Uterus (tissue), 2 donors: ENCODE measurements at regions not wholly inside any gene's neighbourhood (a gene's known extent, or its start where the extent isn't known, plus 50 kb on each side); places are given as distances from the start of the nearest gene placed in this dataset.

Source experiments
- POLR2A ChIP-seq, 2 donors: fragments of 450-650 bp; IDR thresholded peaks; one replicate each; pipeline ENCODE4 v1.6.1; 2016; ENCODE audit warnings: antibody characterized with exemption in 2 of 2, mild to moderate bottlenecking in 1 of 2, moderate library complexity in 1 of 2
- TF ChIP-seq, protein P1 (sequence below), 4 experiments: fragments of 200-600 bp in 2 of 4; fragments of 450-650 bp in 2 of 4; sonication (generic) in 2 of 4; IDR thresholded peaks; one replicate each; pipeline ENCODE4 v1.5.1; 2016 to 2019; ENCODE audit warnings: antibody characterized with exemption in 4 of 4, mild to moderate bottlenecking in 2 of 4, moderate library complexity in 1 of 4

DNA sequence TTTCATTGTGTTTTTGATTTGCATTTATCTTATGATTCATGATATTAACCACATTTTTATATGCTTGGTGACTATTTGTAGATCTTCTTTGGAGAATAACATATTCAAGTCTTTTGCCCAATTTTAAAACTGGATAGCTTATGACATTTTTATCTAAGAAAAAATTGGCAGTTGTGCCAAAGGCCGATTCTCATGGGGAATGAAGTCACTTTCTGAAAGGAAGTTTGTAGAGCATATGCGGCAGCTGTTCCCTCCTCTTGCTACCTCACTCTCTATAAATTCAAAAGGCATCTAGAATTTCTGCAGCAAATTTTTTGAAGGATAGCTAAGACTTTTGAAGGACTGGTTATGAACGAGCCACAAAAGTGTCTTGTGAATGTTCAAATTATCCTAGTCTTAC is 2353.5 kb downstream of the ARAP2 start:
- TF ChIP-seq, protein P1, sequence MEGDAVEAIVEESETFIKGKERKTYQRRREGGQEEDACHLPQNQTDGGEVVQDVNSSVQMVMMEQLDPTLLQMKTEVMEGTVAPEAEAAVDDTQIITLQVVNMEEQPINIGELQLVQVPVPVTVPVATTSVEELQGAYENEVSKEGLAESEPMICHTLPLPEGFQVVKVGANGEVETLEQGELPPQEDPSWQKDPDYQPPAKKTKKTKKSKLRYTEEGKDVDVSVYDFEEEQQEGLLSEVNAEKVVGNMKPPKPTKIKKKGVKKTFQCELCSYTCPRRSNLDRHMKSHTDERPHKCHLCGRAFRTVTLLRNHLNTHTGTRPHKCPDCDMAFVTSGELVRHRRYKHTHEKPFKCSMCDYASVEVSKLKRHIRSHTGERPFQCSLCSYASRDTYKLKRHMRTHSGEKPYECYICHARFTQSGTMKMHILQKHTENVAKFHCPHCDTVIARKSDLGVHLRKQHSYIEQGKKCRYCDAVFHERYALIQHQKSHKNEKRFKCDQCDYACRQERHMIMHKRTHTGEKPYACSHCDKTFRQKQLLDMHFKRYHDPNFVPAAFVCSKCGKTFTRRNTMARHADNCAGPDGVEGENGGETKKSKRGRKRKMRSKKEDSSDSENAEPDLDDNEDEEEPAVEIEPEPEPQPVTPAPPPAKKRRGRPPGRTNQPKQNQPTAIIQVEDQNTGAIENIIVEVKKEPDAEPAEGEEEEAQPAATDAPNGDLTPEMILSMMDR (IDR thresholded peaks at IDR 0.05): no peak
- no peak for TF ChIP-seq POLR2A (IDR thresholded peaks at IDR 0.05)
